ENCODE measurements at regions not wholly inside any gene's neighbourhood (a gene's known extent, or its start where the extent isn't known, plus 50 kb on each side); places are given as distances from the start of the nearest gene placed in this dataset.
"Not testable (repeated sequence)": the region's sequence is repeated elsewhere in the genome, so short reads cannot be mapped to it uniquely, and the experiment has no call there.

GRCh38 chrX:138255373-138255772 is 456.1 kb downstream of the FGF13 start:
- DNase-seq (ENCODE audit: low spot score): no peak
- Histone ChIP-seq H3K4me2 (no peak overlapping the region), H2AFZ (replicated peaks) (no peak overlapping the region), H3K9me3 (ENCODE audit: low read depth) (peaks cover 4% of the 10 kb centered on the region), H3K79me2 (ENCODE audit: low read depth) (no peaks in the 10 kb centered on the region), H3K4me3 (no peak overlapping the region), H4K20me1 (ENCODE audit: low read depth) (no peaks in the 10 kb centered on the region), H3K9ac (no peak overlapping the region), H3F3A (ENCODE audit: low read depth) (no peaks in the 10 kb centered on the region), H3K27ac (no peak overlapping the region), H3K4me1 (peaks cover 11% of the 10 kb centered on the region), H3K36me3 (no peaks in the 10 kb centered on the region), H3K27me3 (no peaks in the 10 kb centered on the region)
- Mint-ChIP-seq H3K36me3 (no peaks in the 10 kb centered on the region), H3K27me3 (ENCODE audit: insufficient read depth, low read depth) (peaks cover 6% of the 10 kb centered on the region), H3K9me3 (no peaks in the 10 kb centered on the region), H3K4me1 (peaks cover 23% of the 10 kb centered on the region), H3K27ac (no peak overlapping the region), H3K4me3 (no peak overlapping the region)
- no peak for TF ChIP-seq EZH2phosphoT487 (IDR thresholded peaks at IDR 0.05)
- TF ChIP-seq, protein P1, sequence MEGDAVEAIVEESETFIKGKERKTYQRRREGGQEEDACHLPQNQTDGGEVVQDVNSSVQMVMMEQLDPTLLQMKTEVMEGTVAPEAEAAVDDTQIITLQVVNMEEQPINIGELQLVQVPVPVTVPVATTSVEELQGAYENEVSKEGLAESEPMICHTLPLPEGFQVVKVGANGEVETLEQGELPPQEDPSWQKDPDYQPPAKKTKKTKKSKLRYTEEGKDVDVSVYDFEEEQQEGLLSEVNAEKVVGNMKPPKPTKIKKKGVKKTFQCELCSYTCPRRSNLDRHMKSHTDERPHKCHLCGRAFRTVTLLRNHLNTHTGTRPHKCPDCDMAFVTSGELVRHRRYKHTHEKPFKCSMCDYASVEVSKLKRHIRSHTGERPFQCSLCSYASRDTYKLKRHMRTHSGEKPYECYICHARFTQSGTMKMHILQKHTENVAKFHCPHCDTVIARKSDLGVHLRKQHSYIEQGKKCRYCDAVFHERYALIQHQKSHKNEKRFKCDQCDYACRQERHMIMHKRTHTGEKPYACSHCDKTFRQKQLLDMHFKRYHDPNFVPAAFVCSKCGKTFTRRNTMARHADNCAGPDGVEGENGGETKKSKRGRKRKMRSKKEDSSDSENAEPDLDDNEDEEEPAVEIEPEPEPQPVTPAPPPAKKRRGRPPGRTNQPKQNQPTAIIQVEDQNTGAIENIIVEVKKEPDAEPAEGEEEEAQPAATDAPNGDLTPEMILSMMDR (IDR thresholded peaks at IDR 0.05): no peak
- no peak for TF ChIP-seq EZH2 (IDR thresholded peaks at IDR 0.05)

- not testable (repeated sequence) for H3K4me3 ChIP-seq; H3K4me2 ChIP-seq; H4K20me1 ChIP-seq (ENCODE audit: low read depth); H3K9ac ChIP-seq; H3K4me1 ChIP-seq; H3F3A ChIP-seq (ENCODE audit: low read depth); H3K4me3 Mint-ChIP-seq; H3K9me3 ChIP-seq (ENCODE audit: low read depth); H2AFZ ChIP-seq (replicated peaks); H3K79me2 ChIP-seq (ENCODE audit: low read depth); DNase-seq (ENCODE audit: low spot score); H3K27ac Mint-ChIP-seq; H3K27me3 Mint-ChIP-seq (ENCODE audit: insufficient read depth, low read depth); H3K27ac ChIP-seq; H3K27me3 ChIP-seq; H3K9me3 Mint-ChIP-seq; H3K36me3 ChIP-seq; H3K36me3 Mint-ChIP-seq
- H3K4me1 Mint-ChIP-seq: peaks cover 13% of the 10 kb centered on the region
Observed at GRCh38 chrX:138264095-138264494, 447.4 kb downstream of the FGF13 start.

- Mint-ChIP-seq H3K36me3 (no peaks in the 10 kb centered on the region), H3K9me3 (no peaks in the 10 kb centered on the region), H3K27ac (no peak overlapping the region), H3K4me1 (peaks cover 12% of the 10 kb centered on the region), H3K4me3 (no peak overlapping the region), H3K27me3 (ENCODE audit: insufficient read depth, low read depth) (no peaks in the 10 kb centered on the region)
- no peaks in the 10 kb centered on the region for H3K79me2 ChIP-seq (ENCODE audit: low read depth)
- no peak overlapping the region for H3K9ac ChIP-seq
- H3K4me2 ChIP-seq: no peak overlapping the region
- no peaks in the 10 kb centered on the region for H4K20me1 ChIP-seq (ENCODE audit: low read depth)
- no peak for DNase-seq (ENCODE audit: low spot score)
- H3K4me3 ChIP-seq: no peak overlapping the region
- no peak overlapping the region for H2AFZ ChIP-seq (replicated peaks)
- H3K9me3 ChIP-seq (ENCODE audit: low read depth): no peaks in the 10 kb centered on the region
- H3K27me3 ChIP-seq: no peaks in the 10 kb centered on the region
- H3F3A ChIP-seq (ENCODE audit: low read depth): no peaks in the 10 kb centered on the region
- TF ChIP-seq EZH2phosphoT487 (IDR thresholded peaks at IDR 0.05): no peak
- no peak for TF ChIP-seq EZH2 (IDR thresholded peaks at IDR 0.05)
- TF ChIP-seq, protein P1 (IDR thresholded peaks at IDR 0.05): no peak
- no peak overlapping the region for H3K27ac ChIP-seq
- no peaks in the 10 kb centered on the region for H3K36me3 ChIP-seq
- no peaks in the 10 kb centered on the region for H3K4me1 ChIP-seq
Observed at GRCh38 chrX:138270931-138271330, 440.6 kb downstream of the FGF13 start.

- not testable (repeated sequence) for H3K27ac Mint-ChIP-seq; H3K27me3 ChIP-seq; H3K4me3 ChIP-seq; H3K27me3 Mint-ChIP-seq (ENCODE audit: insufficient read depth, low read depth); H3K36me3 Mint-ChIP-seq; H3F3A ChIP-seq (ENCODE audit: low read depth); H3K79me2 ChIP-seq (ENCODE audit: low read depth); H2AFZ ChIP-seq (replicated peaks); H4K20me1 ChIP-seq (ENCODE audit: low read depth); H3K9me3 Mint-ChIP-seq; H3K4me1 ChIP-seq; DNase-seq (ENCODE audit: low spot score); H3K4me2 ChIP-seq; H3K4me3 Mint-ChIP-seq; H3K36me3 ChIP-seq; H3K9ac ChIP-seq; H3K27ac ChIP-seq
- H3K4me1 Mint-ChIP-seq: peaks cover 11% of the 10 kb centered on the region
- H3K9me3 ChIP-seq (ENCODE audit: low read depth): peaks cover 12% of the 10 kb centered on the region
Observed at GRCh38 chrX:138282598-138283150, 428.8 kb downstream of the FGF13 start.

Data from neural progenitor cell (in vitro differentiated cells).